Kidney capillary endothelial cell (primary cell): ENCODE measurements at regions not wholly inside any gene's neighbourhood (a gene's known extent, or its start where the extent isn't known, plus 50 kb on each side); places are given as distances from the start of the nearest gene placed in this dataset.

Experiments used
- DNase-seq: peaks from one replicate; pipeline ENCODE4 v3.0.0-alpha.2; 2018; ENCODE audit warnings: low spot score

GRCh38 chr7:95718577-95719410 lies 53.6 kb upstream of the DYNC1I1 start:
- peak; percentile 27 for DNase-seq

DNA sequence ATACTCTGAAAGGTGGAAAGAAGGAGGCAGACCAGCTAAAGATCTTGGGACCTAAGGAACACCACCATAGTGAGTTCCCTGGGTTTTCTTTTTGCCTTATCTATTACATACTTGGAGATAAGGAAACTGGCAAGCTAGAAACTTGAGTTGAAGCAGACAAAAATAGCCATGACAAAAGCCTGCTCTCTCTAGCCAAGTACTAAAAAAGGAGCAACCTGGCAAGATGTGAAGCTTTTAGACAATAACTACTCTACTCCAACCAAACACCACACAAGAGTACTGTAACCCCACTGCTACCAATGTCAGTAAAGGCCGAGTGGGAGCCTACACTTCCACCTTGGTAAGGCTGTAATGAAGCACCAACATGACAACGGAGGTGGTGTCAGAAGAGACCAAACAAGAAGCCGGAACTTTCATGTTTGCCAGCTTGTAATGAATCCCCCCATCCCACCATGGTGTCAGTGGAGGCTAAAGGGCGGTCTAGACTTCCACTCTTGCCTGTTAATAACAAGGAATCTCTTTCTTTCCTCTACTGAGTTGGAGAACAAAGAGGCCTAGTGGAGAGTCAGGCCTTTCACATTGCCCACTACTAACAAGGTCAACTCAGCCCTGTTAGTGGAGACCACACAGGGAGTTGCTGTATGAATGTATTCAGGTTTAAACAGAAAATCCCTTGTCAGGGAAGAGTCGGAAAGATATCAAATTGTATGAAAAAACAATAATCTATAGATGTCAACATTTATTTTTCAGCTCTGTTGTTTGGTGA lies 55.8 kb upstream of the DYNC1I1 start:
- DNase-seq, result no peak

GRCh38 chr7:95715274-95715673 lies 57.1 kb upstream of the DYNC1I1 start:
- DNase-seq, result no peak

DNA sequence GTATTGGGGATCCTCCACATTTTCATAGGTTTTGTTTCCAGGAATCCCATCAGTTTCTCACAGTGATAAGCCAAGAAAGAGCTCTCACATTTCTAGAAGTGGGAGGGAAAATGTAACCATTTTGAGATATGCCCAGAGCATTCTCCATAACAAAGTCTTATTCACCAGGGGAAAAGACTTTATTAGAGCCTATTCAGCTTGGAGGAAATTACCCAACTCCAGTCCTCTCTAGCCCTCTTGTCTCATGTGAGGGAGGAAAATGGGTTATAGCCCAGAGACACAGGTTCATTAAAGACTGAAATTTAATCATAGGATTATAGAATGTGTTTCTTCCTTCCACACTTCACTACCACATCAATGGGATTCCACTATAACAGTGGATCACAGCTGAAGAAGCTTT lies 61.6 kb upstream of the DYNC1I1 start:
- no peak for DNase-seq

DNA sequence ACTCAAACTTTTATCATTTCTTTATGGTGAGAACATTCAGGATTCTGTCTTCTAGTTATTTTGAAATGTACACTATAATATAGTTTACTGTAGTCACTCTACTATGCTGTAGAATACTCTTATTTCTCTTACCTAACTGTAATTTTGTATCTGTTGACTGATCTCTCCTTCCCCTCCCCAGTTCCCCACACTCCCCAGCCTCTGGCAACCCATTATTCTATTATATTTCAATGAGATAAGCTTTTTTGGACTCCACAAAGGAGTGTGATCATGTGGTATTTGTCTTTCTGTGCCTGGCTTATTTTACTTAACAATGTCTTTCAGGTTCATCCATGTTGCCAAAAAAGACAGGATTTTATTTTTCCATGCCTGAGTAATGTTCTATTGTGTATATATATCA lies 71.4 kb upstream of the DYNC1I1 start:
- no peak for DNase-seq

GRCh38 chr7:95694334-95694733 lies 78.0 kb upstream of the DYNC1I1 start:
- no peak for DNase-seq

DNA sequence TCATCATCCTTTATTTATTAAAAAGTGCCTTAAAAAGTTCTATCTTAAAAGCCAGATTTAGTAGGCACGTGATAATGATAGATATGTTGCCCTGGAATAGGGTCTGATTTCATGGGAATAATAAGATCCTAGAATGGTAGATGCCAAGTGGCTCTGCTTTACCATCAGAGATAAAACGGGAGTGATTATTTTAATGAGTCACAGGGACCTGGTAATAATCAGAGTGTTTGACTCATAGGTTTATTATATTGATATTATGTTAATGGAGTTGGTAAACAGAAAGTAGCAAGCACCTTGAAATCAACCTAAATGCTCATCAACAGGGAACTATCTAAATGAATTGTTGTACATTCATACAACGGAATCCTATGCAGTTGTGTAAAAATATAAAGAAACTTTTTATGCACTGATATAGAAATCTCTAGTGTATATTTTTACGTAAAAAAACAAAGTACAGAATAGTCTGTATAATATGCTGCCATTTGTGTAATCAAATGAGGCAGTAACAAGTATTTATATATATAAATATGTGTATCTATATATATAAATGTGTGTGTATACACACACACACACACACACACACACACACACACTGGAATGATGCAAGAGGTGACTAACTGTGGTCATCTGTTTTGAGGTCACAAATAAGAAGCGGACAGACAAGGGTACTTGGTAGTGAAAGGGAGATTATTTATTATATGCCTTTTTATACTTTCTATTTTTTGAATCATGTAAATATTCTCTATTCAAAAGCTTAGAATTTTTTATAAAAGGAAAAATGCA lies 78.6 kb upstream of the DYNC1I1 start:
- DNase-seq, result no peak

GRCh38 chr7:95691464-95691863 lies 80.9 kb upstream of the DYNC1I1 start:
- DNase-seq, result no peak

- peak; percentile 46 for DNase-seq
Measured at GRCh38 chr7:95690367-95690947, 81.9 kb upstream of the DYNC1I1 start.

DNA sequence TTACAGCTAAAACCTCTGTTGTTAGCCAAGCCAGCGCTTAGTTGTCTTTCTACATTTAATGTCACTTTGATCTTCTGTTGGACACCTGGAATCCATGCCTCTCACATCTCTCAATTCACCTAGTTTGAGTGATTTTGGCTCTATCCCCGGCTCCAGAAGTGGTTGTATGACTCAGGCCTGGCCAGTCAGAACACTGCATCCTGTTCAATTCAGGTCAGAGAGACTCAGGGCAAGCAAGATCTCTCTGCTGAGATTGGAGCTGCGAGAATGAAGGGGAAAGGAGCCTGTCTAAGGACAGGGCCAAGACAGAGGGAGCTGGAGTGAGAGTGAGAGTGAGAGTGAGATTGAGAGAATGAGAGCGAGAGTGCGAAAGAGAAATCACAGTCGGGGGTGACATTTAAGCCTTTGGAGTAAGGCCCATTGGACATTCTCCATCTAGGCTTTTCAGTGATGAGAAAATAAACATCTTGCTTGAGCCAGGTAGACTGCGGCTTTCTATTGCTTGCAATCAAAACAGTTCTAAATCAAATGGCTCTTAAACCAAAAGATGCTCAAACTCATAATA lies 83.3 kb upstream of the DYNC1I1 start:
- DNase-seq, result no peak

- no peak for DNase-seq
Measured at GRCh38 chr7:95687759-95688343, 84.5 kb upstream of the DYNC1I1 start.

DNA sequence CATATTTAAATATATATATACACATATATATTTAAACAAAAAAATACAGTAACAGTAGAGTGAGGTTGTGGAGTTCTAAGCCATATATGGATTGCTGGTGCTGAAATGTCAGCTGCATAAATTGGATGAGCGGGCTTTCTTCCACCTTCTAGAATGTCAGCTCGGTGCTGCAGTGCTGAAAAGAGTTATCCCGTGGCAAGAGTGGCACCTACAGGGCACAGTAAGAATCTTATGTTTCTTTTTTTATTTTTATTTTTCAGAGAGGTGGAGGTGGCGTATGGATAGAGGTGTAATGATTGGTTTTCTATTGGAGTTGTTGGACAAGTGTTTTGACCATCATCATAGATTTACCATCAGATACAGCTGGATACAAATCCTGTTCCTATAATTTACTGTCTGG lies 86.2 kb upstream of the DYNC1I1 start:
- DNase-seq, result peak; percentile 65

GRCh38 chr7:95684505-95684904 lies 87.8 kb upstream of the DYNC1I1 start:
- DNase-seq, result no peak

- DNase-seq, result peak; percentile 30
Measured at GRCh38 chr7:95684037-95684436, 87.7 kb upstream of the PDK4 start.

GRCh38 chr7:95682913-95683312 lies 86.6 kb upstream of the PDK4 start:
- no peak for DNase-seq

DNA sequence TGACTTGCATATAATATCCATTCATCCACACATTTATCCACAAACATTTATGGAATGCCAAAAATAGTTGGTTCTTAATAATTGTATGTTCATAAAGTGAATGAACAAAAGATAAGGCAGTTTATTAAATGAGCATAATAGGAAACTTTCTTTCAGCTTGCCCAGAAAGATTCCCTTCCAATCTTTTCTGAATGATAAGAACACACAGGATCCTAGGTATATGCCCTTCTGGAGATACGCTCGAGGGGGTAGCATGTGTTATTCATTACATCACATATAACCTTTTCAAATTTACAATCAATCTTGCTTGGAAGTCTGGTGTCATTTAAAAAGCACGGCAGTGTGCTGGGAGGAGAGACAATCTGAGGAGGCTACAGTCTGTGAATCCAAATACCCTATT lies 80.4 kb upstream of the PDK4 start:
- no peak for DNase-seq

DNA sequence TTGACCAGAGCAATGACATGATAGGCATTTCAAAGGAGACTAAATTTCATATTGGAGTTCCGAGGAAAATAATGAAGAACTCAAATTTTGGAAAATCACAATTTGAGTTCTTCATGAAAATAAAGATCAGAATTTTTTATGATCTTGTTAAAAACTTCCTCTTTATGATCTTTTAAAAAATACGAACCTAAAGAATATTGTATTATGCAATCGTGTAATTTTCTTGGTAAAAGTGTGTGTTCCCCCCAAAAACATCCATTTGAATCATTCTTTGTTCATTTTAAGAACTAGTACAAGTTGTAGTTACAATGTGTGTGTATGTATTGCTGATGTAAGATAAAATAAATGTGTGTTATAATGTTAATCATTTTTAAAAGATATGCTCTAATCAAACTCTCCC lies 79.3 kb upstream of the PDK4 start:
- DNase-seq, result no peak

DNA sequence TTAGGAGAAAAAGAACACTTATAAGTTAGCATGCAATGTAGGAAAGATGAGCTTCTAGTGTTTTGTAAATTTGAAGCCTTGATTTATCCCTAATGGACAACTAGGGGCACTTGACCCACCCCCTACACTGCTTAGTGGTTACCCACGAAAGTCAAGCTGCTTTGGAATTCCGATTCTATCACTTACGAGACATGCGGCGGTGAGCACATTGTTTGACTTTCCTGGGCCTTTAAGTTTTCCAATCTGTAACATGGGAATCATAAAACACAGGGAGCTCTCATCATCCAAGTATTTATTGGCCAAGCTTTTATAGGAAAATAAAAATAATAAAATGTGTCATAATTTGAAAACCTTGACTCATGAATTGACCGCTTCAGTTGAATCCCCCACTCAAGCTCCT lies 78.7 kb upstream of the PDK4 start:
- DNase-seq, result no peak

DNA sequence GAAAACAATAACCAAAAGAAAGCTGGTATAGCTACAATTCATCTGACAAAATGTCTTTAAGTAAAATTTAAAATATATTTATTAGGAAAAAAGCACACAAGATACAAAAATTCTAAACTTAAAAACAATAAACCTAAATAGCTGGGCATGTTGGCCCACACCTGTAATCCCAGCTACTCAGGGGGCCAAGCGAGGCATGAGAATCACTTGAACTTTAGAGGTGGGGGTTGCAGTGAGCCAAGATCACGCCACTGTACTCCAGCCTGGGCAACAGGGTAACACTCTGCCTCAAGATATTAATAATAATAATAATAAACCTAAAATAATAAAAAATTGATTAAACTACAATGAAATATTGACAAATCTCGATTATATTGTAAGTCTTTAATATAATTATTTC lies 77.8 kb upstream of the PDK4 start:
- DNase-seq, result no peak

- no peak for DNase-seq
Measured at GRCh38 chr7:95672434-95672833, 76.1 kb upstream of the PDK4 start.

- DNase-seq, result no peak
Measured at GRCh38 chr7:95669513-95669912, 73.2 kb upstream of the PDK4 start.
